NCI-H1105 treated with DMSO at 0.1 percent for 48 hours (cell line): ENCODE measurements at regions not wholly inside any gene's neighbourhood (a gene's known extent, or its start where the extent isn't known, plus 50 kb on each side); places are given as distances from the start of the nearest gene placed in this dataset.

Experiments used
- DNase-seq: peaks from one replicate; lab custom pipeline; 2025; lab: John Stamatoyannopoulos, UW

GRCh38 chr9:630817-631216, 210.7 kb upstream of the DMRT1 start:
- no peak for DNase-seq

GRCh38 chr9:631596-631995, 209.9 kb upstream of the DMRT1 start:
- no peak for DNase-seq

- DNase-seq, result no peak
Observed at GRCh38 chr9:633461-633860, 208.0 kb upstream of the DMRT1 start.

GRCh38 chr9:636931-637591, 204.4 kb upstream of the DMRT1 start:
- DNase-seq, result no peak

GRCh38 chr9:638152-638551, 203.3 kb upstream of the DMRT1 start:
- no peak for DNase-seq

GRCh38 chr9:642014-642413, 199.5 kb upstream of the DMRT1 start:
- no peak for DNase-seq

GRCh38 chr9:643966-644365, 197.5 kb upstream of the DMRT1 start:
- DNase-seq, result no peak

- DNase-seq, result no peak
Observed at GRCh38 chr9:647522-647921, 194.0 kb upstream of the DMRT1 start.

GRCh38 chr9:649128-650074, 192.1 kb upstream of the DMRT1 start:
- DNase-seq, result no peak

GRCh38 chr9:650362-650761, 191.1 kb upstream of the DMRT1 start:
- no peak for DNase-seq

GRCh38 chr9:651371-651770, 190.1 kb upstream of the DMRT1 start:
- DNase-seq, result no peak

- DNase-seq, result no peak
Observed at GRCh38 chr9:652914-653313, 188.6 kb upstream of the DMRT1 start.

- DNase-seq, result no peak
Observed at GRCh38 chr9:653421-653820, 188.1 kb upstream of the DMRT1 start.

- DNase-seq, result no peak
Observed at GRCh38 chr9:653856-654387, 187.6 kb upstream of the DMRT1 start.

GRCh38 chr9:655875-656274, 185.6 kb upstream of the DMRT1 start:
- no peak for DNase-seq

GRCh38 chr9:656926-657568, 184.4 kb upstream of the DMRT1 start:
- DNase-seq, result no peak

- DNase-seq, result no peak
Observed at GRCh38 chr9:659286-659685, 182.2 kb upstream of the DMRT1 start.

- DNase-seq, result no peak
Observed at GRCh38 chr9:660227-660626, 181.3 kb upstream of the DMRT1 start.

GRCh38 chr9:663541-663940, 178.0 kb upstream of the DMRT1 start:
- DNase-seq, result no peak

- DNase-seq, result no peak
Observed at GRCh38 chr9:665296-665695, 176.2 kb upstream of the DMRT1 start.

- DNase-seq, result no peak
Observed at GRCh38 chr9:671997-672396, 169.5 kb upstream of the DMRT1 start.

GRCh38 chr9:672851-673250, 168.6 kb upstream of the DMRT1 start:
- DNase-seq, result no peak
